ENCODE measurements at regions not wholly inside any gene's neighbourhood (a gene's known extent, or its start where the extent isn't known, plus 50 kb on each side); places are given as distances from the start of the nearest gene placed in this dataset.
"Not testable (repeated sequence)": the region's sequence is repeated elsewhere in the genome, so short reads cannot be mapped to it uniquely, and the experiment has no call there.

GRCh38 chr2:223228871-223229270 lies 176.9 kb downstream of the KCNE4 start:
- DNase-seq = no peak

GRCh38 chr2:223230352-223230751 lies 178.4 kb downstream of the KCNE4 start:
- no peak for DNase-seq

GRCh38 chr2:223232285-223232684 lies 180.3 kb downstream of the KCNE4 start:
- no peak for DNase-seq

GRCh38 chr2:223232896-223233295 lies 180.9 kb downstream of the KCNE4 start:
- no peak for DNase-seq

GRCh38 chr2:223235986-223236385 lies 184.0 kb downstream of the KCNE4 start:
- no peak for DNase-seq

GRCh38 chr2:223238301-223238700 lies 186.3 kb downstream of the KCNE4 start:
- DNase-seq = no peak

- DNase-seq = no peak
Measured at GRCh38 chr2:223243233-223243632, 191.2 kb downstream of the KCNE4 start.

GRCh38 chr2:223247136-223247535 lies 195.1 kb downstream of the KCNE4 start:
- no peak for DNase-seq

- no peak for DNase-seq
Measured at GRCh38 chr2:223251656-223252229, 199.8 kb downstream of the KCNE4 start.

GRCh38 chr2:223260681-223261080 lies 208.7 kb downstream of the KCNE4 start:
- DNase-seq = no peak

- DNase-seq = no peak
Measured at GRCh38 chr2:223262946-223263345, 211.0 kb downstream of the KCNE4 start.

GRCh38 chr2:223264541-223265193 lies 212.7 kb downstream of the KCNE4 start:
- no peak for DNase-seq

- no peak for DNase-seq
Measured at GRCh38 chr2:223267160-223267951, 215.4 kb downstream of the KCNE4 start.

GRCh38 chr2:223269386-223269785 lies 217.4 kb downstream of the KCNE4 start:
- DNase-seq = no peak

- no peak for DNase-seq
Measured at GRCh38 chr2:223270548-223270947, 218.6 kb downstream of the KCNE4 start.

GRCh38 chr2:223273995-223274394 lies 222.0 kb downstream of the KCNE4 start:
- DNase-seq = no peak

GRCh38 chr2:223282221-223282620 lies 230.2 kb downstream of the KCNE4 start:
- DNase-seq = no peak

- DNase-seq = no peak
Measured at GRCh38 chr2:223283329-223283728, 231.3 kb downstream of the KCNE4 start.

GRCh38 chr2:223283771-223284170 lies 231.8 kb downstream of the KCNE4 start:
- no peak for DNase-seq

- no peak for DNase-seq
Measured at GRCh38 chr2:223285370-223286265, 233.6 kb downstream of the KCNE4 start.

GRCh38 chr2:223294756-223295155 lies 242.8 kb downstream of the KCNE4 start:
- no peak for DNase-seq

GRCh38 chr2:223297788-223298187 lies 245.8 kb downstream of the KCNE4 start:
- peak; percentile 6 for DNase-seq

GRCh38 chr2:223298329-223298728 lies 246.3 kb downstream of the KCNE4 start:
- not testable (repeated sequence) for DNase-seq
